HFFc6 (cell line): ENCODE measurements at regions not wholly inside any gene's neighbourhood (a gene's known extent, or its start where the extent isn't known, plus 50 kb on each side); places are given as distances from the start of the nearest gene placed in this dataset.

Experiments
- DNase-seq: peaks from one replicate; pipeline ENCODE4 v3.0.0-alpha.2; 2018
- H3K27ac Mint-ChIP-seq: 2 replicates; pipeline ENCODE4 v1.8.0; 2020; ENCODE audit warnings: mild to moderate bottlenecking, mixed read lengths
- H3K27me3 Mint-ChIP-seq: 2 replicates; pipeline ENCODE4 v1.8.0; 2021; ENCODE audit warnings: mild to moderate bottlenecking, moderate library complexity, mixed read lengths; ENCODE audit not compliant: insufficient read depth
- H3K36me3 Mint-ChIP-seq: 2 replicates; pipeline ENCODE4 v1.8.0; 2021; ENCODE audit warnings: low read depth, mixed read lengths
- H3K4me1 Mint-ChIP-seq: 2 replicates; pipeline ENCODE4 v1.8.0; 2020; ENCODE audit warnings: low read depth, mixed read lengths
- H3K4me3 Mint-ChIP-seq: 2 replicates; pipeline ENCODE4 v1.8.0; 2020; ENCODE audit warnings: mild to moderate bottlenecking, moderate library complexity, mixed read lengths
- H3K9me3 Mint-ChIP-seq: 2 replicates; pipeline ENCODE4 v1.8.0; 2020; ENCODE audit warnings: mild to moderate bottlenecking, mixed read lengths
- TF ChIP-seq, protein P1 (sequence below): fragments of 200-600 bp; sonication (generic); IDR thresholded peaks from 2 replicates; pipeline ENCODE4 v1.5.0; 2021; ENCODE audit warnings: antibody characterized with exemption, mild to moderate bottlenecking

GRCh38 chr18:77969972-77970371, 720.3 kb downstream of the GALR1 start:
- Mint-ChIP-seq H3K27ac (no peak overlapping the region), H3K4me1 (no peaks in the 10 kb centered on the region), H3K9me3 (peaks cover 56% of the 10 kb centered on the region), H3K27me3 (peaks cover 2% of the 10 kb centered on the region), H3K36me3 (no peaks in the 10 kb centered on the region), H3K4me3 (no peak overlapping the region)
- TF ChIP-seq, protein P1, sequence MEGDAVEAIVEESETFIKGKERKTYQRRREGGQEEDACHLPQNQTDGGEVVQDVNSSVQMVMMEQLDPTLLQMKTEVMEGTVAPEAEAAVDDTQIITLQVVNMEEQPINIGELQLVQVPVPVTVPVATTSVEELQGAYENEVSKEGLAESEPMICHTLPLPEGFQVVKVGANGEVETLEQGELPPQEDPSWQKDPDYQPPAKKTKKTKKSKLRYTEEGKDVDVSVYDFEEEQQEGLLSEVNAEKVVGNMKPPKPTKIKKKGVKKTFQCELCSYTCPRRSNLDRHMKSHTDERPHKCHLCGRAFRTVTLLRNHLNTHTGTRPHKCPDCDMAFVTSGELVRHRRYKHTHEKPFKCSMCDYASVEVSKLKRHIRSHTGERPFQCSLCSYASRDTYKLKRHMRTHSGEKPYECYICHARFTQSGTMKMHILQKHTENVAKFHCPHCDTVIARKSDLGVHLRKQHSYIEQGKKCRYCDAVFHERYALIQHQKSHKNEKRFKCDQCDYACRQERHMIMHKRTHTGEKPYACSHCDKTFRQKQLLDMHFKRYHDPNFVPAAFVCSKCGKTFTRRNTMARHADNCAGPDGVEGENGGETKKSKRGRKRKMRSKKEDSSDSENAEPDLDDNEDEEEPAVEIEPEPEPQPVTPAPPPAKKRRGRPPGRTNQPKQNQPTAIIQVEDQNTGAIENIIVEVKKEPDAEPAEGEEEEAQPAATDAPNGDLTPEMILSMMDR = no peak
- no peak for DNase-seq

GRCh38 chr18:77970814-77971213, 721.2 kb downstream of the GALR1 start:
- TF ChIP-seq, protein P1 = no peak
- Mint-ChIP-seq H3K9me3 (peaks cover 59% of the 10 kb centered on the region), H3K4me3 (no peak overlapping the region), H3K4me1 (no peaks in the 10 kb centered on the region), H3K36me3 (no peaks in the 10 kb centered on the region), H3K27ac (no peak overlapping the region), H3K27me3 (peaks cover 2% of the 10 kb centered on the region; the same call in 1 of the 2 replicates)
- DNase-seq = no peak

DNA sequence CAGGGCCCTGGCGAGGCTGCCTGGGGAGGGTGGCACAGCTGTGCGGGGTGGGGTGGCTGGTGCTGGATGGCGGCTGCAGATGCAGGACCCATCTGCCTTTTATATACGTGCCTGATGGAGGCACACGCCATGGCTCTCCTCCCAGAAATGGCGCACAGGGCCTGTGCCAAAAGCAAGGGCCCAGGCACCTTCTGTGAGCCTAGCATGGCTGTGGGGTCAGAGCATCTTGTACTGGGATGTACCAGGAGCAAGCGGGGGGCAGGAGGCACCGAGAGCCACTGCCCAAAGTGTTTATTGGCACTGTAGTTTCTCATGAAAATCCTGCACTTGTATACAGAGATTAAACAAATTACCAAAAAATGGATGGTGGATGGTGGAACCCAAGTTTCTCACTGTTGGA, 724.1 kb downstream of the GALR1 start:
- no peaks in the 10 kb centered on the region; the same call in 1 of the 2 replicates for H3K36me3 Mint-ChIP-seq
- H3K4me3 Mint-ChIP-seq = no peak overlapping the region
- peaks cover 74% of the 10 kb centered on the region for H3K9me3 Mint-ChIP-seq
- H3K27me3 Mint-ChIP-seq = peaks cover 2% of the 10 kb centered on the region; the same call in 1 of the 2 replicates
- no peaks in the 10 kb centered on the region for H3K4me1 Mint-ChIP-seq
- TF ChIP-seq, protein P1 = no peak
- no peak for DNase-seq
- no peak overlapping the region for H3K27ac Mint-ChIP-seq

DNA sequence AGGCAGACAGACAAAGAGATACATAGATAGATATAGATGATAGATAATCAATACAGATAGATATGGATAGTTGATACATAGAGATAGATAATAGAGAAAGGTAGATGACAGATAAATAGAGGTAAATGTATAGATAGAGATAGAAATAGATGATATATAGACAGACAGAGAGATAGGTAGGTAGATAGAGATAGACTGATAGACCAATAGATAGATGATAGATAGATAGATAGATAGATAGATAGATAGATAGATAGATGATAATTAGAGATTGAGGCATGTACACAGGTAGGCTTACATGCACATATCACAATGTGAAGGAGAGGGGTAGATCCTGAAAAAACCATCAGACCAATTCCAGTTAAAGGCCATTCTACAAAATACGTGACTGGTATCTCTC, 724.7 kb downstream of the GALR1 start:
- no peak overlapping the region for H3K4me3 Mint-ChIP-seq
- no peak overlapping the region for H3K27ac Mint-ChIP-seq
- H3K4me1 Mint-ChIP-seq = no peaks in the 10 kb centered on the region
- H3K9me3 Mint-ChIP-seq = peaks cover 80% of the 10 kb centered on the region
- no peak for DNase-seq
- H3K27me3 Mint-ChIP-seq = peaks cover 2% of the 10 kb centered on the region; the same call in 1 of the 2 replicates
- H3K36me3 Mint-ChIP-seq = no peaks in the 10 kb centered on the region; the same call in 1 of the 2 replicates
- TF ChIP-seq, protein P1 = no peak

DNA sequence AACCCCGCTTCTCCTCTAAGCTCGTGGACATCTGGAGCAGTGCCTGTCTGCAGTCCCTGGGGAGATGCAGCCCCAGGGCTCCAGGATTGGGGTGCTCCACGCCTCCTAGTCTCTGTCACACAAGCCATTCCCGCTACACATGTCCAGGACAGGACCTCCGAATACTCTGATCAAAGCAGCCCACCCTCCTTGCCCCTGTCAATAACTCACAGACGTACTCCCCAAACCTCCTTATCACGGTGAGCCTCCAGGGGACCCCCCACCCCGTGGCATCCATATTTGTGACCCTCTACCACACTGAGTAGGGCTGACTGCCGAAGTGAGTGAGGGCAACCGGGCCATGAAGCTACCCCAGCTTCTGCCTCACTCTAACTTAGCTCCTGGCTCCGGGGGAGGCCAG, 727.7 kb downstream of the GALR1 start:
- Mint-ChIP-seq H3K4me3 (no peak overlapping the region), H3K27me3 (peaks cover 2% of the 10 kb centered on the region; the same call in 1 of the 2 replicates), H3K27ac (no peak overlapping the region), H3K9me3 (peaks cover 78% of the 10 kb centered on the region), H3K4me1 (no peaks in the 10 kb centered on the region), H3K36me3 (peaks cover 5% of the 10 kb centered on the region; the same call in 1 of the 2 replicates)
- DNase-seq = no peak
- TF ChIP-seq, protein P1 = no peak

- no peak for DNase-seq
- Mint-ChIP-seq H3K4me1 (no peaks in the 10 kb centered on the region), H3K27me3 (no peaks in the 10 kb centered on the region), H3K4me3 (no peak overlapping the region), H3K36me3 (peaks cover 5% of the 10 kb centered on the region; the same call in 1 of the 2 replicates), H3K27ac (no peak overlapping the region), H3K9me3 (peaks cover 89% of the 10 kb centered on the region)
- TF ChIP-seq, protein P1 = no peak
These were observed 730.6 kb downstream of the GALR1 start for GRCh38 chr18:77980275-77980674.
